Left ventricle myocardium superior (tissue), 1 donor: ENCODE measurements at regions not wholly inside any gene's neighbourhood (a gene's known extent, or its start where the extent isn't known, plus 50 kb on each side); places are given as distances from the start of the nearest gene placed in this dataset.

Experiments used
- ATAC-seq: fragments of 200-7000 bp; cut with Tn5 transposase; one replicate; pipeline ENCODE4 v1.9.1; 2020; ENCODE audit warnings: mild to moderate bottlenecking, moderate library complexity
- DNase-seq: peaks from one replicate; pipeline ENCODE4 v3.0.0-alpha.2; 2020
- intact Hi-C: fragments of 100-400 bp; cut with micrococcal nuclease; formaldehyde crosslinking; loops from one replicate; pipeline ENCODE4 v1.11.0; 2022
- donor health status: DM: no; HTN: yes; CAD: no; lungs with severe emphysema.

GRCh38 chrX:98432413-98432812 is 1548.7 kb downstream of the RPA4 start:
- intact Hi-C loops: no loop called here
- no peak for DNase-seq
- no peak for ATAC-seq

DNA sequence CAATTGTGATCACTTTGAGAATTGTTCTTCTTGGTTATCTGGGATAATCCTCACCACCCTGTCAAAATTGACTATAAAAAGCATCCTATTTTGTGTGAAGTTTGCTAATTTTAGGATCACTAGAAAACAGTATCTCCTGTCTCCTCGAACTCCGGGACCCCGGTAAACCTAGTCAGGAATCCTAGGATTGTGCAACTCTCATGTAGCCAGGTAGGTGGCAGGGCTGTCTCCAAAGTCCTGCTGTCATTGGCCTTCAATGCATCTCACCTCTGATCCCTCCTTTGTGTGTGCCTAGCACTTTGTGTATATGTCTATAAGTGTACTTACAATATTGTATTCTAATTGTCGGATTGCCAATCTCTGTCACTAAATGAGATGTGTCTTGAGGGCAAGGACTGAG is 1564.8 kb downstream of the RPA4 start:
- no peak for ATAC-seq
- DNase-seq: no peak
- intact Hi-C loops: no loop called here

DNA sequence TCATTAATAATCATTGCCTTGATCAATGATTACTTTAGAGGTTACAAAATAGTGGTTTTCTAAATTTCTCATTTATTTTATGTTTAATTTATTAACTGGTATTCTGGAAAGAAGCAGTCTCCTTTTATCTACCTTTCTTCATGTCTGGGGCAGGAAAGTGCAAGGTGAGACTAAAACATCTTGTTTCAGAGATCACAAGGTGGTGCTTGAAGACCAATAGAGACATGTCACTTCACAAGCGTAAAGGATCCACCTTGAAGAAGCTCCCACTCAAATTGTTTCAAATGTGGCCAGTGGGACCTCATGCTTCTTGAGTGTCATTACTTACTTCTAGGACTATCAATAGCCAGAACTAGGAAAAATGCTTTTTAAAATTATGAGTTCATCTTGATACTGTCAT is 1568.7 kb downstream of the RPA4 start:
- DNase-seq (no peak), ATAC-seq (no peak)
- intact Hi-C loops: no loop called here

DNA sequence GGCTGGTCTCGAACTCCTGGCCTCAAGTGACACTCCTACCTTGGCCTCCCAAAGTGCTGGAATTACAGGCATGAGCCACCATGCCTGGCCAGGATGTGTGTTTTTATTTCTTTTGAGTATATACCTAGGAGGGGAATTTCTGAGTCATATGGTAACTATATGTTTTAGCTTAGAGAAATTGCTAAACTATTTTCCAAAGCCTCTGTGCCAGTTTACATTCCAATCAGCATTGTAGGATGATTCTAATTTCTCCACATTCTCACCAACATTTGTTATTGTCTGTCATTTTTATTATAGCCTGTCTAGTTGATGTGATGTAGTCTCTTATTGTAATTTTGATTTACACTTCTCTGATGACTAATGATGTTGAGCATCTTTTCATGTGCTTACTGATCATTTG is 1576.0 kb downstream of the RPA4 start:
- no peak for ATAC-seq
- intact Hi-C loops: no loop called here
- no peak for DNase-seq

DNA sequence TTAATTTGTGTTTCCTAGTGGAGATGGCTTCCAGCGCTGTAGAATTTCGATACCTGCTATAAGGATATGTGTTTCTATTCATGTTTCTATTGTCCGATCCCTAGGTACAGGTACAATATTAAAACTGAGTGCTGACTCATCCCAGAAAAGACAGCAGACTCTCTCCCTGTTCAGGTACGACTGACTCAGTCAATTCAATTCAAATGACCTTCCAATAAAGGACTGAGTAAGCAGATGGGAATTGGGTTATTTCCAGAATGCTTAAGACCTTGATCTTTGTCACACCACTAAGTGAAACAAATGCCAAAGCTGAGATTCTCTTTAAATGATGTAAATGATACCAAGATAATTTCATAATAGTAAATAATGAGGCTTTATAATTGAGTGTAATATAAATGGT is 1596.9 kb downstream of the RPA4 start:
- ATAC-seq: no peak
- no peak for DNase-seq
- intact Hi-C loops: no loop called here

DNA sequence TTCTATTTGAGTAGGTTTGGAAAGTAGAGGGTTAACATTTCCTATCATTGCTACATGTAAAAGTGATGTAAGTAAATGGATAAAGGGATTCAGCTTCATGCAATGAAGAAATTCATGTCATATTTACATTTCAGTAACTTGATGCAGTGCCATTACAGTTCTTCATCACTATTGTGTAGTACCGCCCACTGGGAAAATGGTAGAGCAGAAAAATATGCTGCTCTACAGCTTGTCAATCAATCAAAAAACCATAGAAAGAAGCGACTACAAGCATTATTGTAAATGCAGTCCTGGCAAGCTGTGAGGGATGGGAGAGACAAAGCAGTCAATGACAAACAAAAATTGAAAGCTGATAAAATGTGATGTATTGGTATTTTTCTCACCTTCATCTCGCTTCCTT is 1597.9 kb downstream of the RPA4 start:
- intact Hi-C loops: no loop called here
- DNase-seq (no peak), ATAC-seq (no peak)

DNA sequence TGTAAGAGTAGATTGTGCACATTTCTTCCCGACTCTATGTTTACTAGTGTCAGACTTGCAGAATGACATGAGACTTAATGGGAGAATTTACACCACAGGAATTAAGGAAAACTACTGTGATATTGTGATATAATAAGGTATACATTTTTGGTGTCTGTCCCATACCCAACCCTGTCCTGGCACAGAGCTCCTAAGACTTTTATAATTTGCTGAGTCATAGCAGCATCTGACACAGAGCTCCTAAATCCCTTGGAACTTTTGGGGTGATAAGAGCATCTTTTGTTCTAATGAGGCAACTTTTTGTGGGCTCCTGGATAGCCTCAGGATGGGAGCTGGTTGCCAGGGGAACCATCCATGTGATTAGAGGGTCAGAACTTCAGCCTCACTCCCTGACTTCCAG is 1607.0 kb downstream of the RPA4 start:
- no peak for DNase-seq
- ATAC-seq: no peak
- intact Hi-C loops: no loop called here

DNA sequence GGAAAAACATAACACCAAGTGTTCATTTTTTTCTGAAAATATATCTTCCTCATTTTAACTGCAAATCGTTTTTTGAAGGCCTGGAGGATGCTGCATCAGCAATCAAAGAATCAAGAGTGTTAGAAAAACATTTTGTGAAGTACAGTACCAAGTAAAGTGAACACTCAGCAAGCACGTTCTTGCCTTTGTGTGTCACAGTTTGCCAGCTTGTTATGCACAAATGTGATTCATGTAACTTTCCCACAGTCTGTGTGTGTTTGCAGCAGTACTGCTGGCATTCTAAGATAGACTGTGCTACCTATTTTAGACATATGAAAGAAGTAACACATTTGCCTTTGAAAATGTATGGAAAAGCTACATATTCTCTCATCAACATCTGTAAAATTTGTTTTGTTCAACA is 1617.7 kb downstream of the RPA4 start:
- ATAC-seq (no peak), DNase-seq (no peak)
- intact Hi-C loops: no loop called here

- intact Hi-C loops: no loop called here
- DNase-seq (no peak), ATAC-seq (no peak)
These were observed 1623.2 kb downstream of the RPA4 start for GRCh38 chrX:98506907-98507306.

DNA sequence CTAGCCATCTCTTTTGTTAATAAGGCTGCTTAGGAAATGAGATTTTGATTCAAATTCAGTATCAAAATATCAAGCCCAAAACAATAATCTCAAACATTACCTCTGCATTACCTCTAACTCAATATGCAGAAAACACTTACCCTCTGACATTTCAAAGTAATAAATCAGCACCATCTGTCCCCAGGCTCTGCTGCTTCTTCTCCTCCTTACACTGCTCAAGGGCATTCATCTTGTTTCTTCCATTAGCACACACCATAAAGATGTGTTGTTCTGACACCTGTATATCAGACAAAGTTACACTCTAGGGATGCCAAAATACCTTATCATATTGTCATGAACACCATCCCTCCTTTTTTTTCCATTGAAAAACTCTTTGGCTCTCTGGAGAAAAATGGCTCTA is 1630.3 kb downstream of the RPA4 start:
- no peak for DNase-seq
- ATAC-seq: no peak
- intact Hi-C loops: no loop called here

- DNase-seq (no peak), ATAC-seq (no peak)
- intact Hi-C loops: no loop called here
These were observed 1632.4 kb downstream of the RPA4 start for GRCh38 chrX:98516120-98516519.

- intact Hi-C loops: no loop called here
- ATAC-seq: no peak
- no peak for DNase-seq
These were observed 1639.3 kb downstream of the RPA4 start for GRCh38 chrX:98523026-98523425.

DNA sequence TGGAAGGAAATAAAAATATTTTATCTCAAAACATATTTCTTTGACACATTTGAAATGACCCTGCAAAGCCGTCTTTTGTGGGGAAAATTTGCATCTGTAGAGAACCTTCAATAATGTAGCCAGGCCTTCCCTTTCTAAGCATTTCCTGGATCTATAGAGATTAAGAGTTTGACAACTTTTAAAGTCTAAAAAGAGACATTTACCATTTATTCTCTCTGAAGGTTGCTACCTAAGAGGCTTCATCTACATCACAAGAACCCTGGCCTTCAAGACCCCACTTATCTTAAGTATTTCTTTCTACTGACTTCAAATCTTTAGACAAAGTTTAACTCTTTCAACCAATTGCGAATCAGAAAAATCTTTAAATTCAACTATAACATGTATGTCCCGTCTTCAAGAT is 1639.8 kb downstream of the RPA4 start:
- DNase-seq (no peak), ATAC-seq (no peak)
- intact Hi-C loops: no loop called here

DNA sequence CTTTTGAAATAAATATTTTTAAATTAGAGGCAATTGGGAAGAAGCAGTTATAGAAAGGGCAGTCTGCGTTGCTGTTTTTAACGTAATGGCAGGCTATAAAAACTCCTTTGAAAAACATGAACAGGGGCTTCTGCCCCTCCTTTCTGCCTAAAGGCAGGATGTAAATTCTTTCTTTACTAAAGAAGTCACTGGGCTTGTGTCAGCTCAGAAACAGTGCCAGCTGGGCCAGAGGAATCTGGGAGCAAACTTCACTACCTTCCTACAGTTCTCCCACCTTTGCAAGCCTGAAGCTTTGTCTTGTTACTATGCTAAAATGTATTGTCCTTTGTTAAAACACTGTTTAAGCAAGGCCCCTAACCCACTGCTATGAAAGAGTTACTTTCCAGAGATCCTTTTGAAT is 1664.8 kb downstream of the RPA4 start:
- no peak for DNase-seq
- intact Hi-C loops: no loop called here
- ATAC-seq: no peak

DNA sequence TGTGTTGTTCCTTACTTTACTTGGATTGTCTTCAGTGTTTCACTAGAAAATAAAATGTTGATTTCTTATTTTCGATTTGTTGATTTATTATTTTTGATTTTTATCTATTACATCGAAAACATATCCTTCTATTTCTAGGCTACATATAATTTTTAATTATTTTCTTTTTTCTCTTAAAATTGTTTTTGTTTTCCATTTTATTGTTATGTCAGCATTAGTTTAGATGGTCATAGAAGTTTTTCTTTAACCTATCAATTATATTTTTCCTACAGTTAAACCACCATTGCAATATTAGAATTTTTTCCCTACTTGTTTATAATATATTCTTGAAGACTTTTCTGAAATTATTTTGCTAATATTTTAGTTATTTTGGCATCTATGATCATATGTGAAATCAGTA is 1685.1 kb downstream of the RPA4 start:
- DNase-seq: no peak
- intact Hi-C loops: no loop called here
- no peak for ATAC-seq

GRCh38 chrX:98605941-98606340 is 1722.2 kb downstream of the RPA4 start:
- ATAC-seq: no peak
- intact Hi-C loops: no loop called here

GRCh38 chrX:98607739-98608138 is 1724.0 kb downstream of the RPA4 start:
- no peak for ATAC-seq

More at GRCh38 chrX:98605941-98606340, 1722.2 kb downstream of the RPA4 start:
- DNase-seq: no peak

DNA sequence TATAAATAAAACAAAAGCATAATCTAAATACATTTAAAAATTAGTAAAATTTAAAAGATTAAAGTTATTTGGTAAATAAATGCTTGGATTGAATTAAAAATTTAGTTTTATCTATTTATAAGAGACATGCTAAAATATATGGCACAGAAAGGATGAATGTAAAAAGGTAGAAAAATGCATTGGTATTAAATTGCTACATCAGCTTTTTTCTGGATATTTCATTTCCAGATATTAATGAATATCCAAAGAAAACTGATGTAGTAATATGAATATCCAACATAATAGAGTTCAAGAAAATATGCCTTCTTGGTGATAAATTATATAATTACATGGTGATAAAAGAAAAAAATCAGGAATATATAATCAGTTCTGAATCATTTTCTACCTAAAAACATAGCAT is 1743.9 kb downstream of the RPA4 start:
- no peak for DNase-seq
- intact Hi-C loops: no loop called here
- ATAC-seq: no peak

More at GRCh38 chrX:98607739-98608138, 1724.0 kb downstream of the RPA4 start:
- no peak for DNase-seq
- intact Hi-C loops: no loop called here

GRCh38 chrX:98637451-98637850 is 1753.7 kb downstream of the RPA4 start:
- ATAC-seq: no peak
- no peak for DNase-seq
- intact Hi-C loops: no loop called here

DNA sequence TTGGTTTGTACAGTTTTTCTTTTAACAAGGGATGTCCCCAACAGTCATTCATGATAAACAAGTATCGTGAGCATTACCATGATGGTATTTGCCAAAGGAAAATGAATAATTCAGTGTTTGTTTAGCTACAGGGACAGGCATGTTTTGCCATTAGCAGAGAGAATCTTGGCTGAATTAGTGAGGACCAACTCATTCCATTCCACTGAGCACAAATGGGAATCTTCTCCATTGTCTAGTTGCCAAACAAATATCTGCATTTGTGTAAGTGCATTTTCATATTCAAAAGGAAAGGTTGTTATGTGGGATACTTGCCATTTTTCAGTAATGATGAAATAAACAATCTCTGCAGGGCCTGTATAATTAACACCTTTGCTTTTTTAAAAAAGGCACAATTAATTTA is 1762.6 kb downstream of the RPA4 start:
- ATAC-seq (no peak), DNase-seq (no peak)
- intact Hi-C loops: no loop called here

DNA sequence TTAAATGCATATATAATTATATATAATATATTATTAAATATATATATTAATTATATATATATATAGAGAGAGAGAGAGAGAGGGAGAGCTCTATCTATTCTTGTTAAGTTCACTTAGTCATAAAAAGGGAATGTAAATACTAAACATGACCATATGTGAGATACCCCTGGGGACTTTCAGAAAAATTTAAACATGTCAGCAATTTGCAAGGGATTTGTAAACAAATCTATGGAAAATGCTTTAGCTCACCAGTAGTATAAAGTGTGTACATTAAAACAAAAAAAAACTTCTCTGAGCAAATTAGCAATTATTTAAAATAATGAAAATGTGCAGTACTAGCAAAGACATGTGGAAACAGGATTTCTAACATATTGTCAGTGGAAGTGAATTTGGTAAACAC is 1755.5 kb downstream of the PCDH19 start:
- intact Hi-C loops: no loop called here
- no peak for DNase-seq
- ATAC-seq: no peak
